HCT116 (cell line): ENCODE measurements at regions not wholly inside any gene's neighbourhood (a gene's known extent, or its start where the extent isn't known, plus 50 kb on each side); places are given as distances from the start of the nearest gene placed in this dataset.

Source experiments
- ATAC-seq: fragments of 200-7000 bp; cut with Tn5 transposase; 2 replicates; pipeline ENCODE4 v1.9.1; 2020; ENCODE audit warnings: mild to moderate bottlenecking, moderate library complexity
- BruUV-seq: library from RNA; stranded (reverse); fragments of 400-500 nt; replicated peaks from 2 replicates; lab custom pipeline; 2021; lab: Mats Ljungman, UMichigan
- CTCF ChIA-PET: fragments of 300-600 bp; sonication (Branson Sonifier 250); formaldehyde crosslinking; loops from one replicate; lab custom pipeline; 2021; ENCODE audit warnings: antibody characterized with exemption; lab: Charles Lee
- POLR2A ChIA-PET: fragments of 300-600, 350-600 bp; sonication (Branson Sonifier 250); formaldehyde crosslinking; loops from one replicate; lab custom pipeline; 2021; ENCODE audit warnings: antibody characterized with exemption; lab: Charles Lee
- RAD21 ChIA-PET, 2 experiments: fragments of 300-600 bp; sonication (Branson Sonifier 250); formaldehyde crosslinking; loops; one replicate each; lab custom pipeline; 2023; ENCODE audit warnings: low total read pairs in 2 of 2; ENCODE audit not compliant: uncharacterized antibody in 2 of 2, unreplicated experiment in 2 of 2, low non-redundant PET in 1 of 2; lab: Charles Lee
- DNase-seq: peaks from one replicate; pipeline ENCODE4 v3.0.0-alpha.2; 2010; ENCODE audit warnings: low read depth, low spot score
- H2AFZ ChIP-seq: fragments of 200-600 bp; shearing (Covaris generic), sonication (generic); 2 replicates; pipeline ENCODE4 v1.6.1; 2017; ENCODE audit warnings: low read depth, mixed run types, mixed read lengths, antibody characterized with exemption, low read length; ENCODE audit not compliant: poor library complexity, severe bottlenecking
- H3K27ac ChIP-seq: 2 replicates; pipeline ENCODE4 v1.5.1; 2012; ENCODE audit warnings: low read depth, low read length
- H3K27me3 ChIP-seq: fragments of 200-600 bp; sonication (generic); 2 replicates; pipeline ENCODE4 v1.6.1; 2016; ENCODE audit warnings: mixed run types, low read length, mixed read lengths; ENCODE audit not compliant: insufficient read depth
- H3K36me3 ChIP-seq, 2 experiments: fragments of 200-500 bp in 1 of 2; fragments of 200-600 bp in 1 of 2; sonication (Bioruptor generic) in 1 of 2; sonication (generic) in 1 of 2; 2 replicates each; pipeline versions ENCODE4 v1.5.1 to v1.6.1; 2014 to 2016; ENCODE audit warnings: low read length in 2 of 2, inconsistent platforms in 1 of 2, mixed read lengths in 1 of 2, mixed run types in 1 of 2; ENCODE audit not compliant: insufficient read depth in 2 of 2, control insufficient read depth in 1 of 2
- H3K4me1 ChIP-seq, 2 experiments: fragments of 200-600 bp in 1 of 2; sonication (generic) in 1 of 2; 2 replicates each; pipeline versions ENCODE4 v1.5.1 to v1.6.1; 2012 to 2017; ENCODE audit warnings: low read length in 2 of 2, inconsistent platforms in 1 of 2, mild to moderate bottlenecking in 1 of 2, mixed read lengths in 1 of 2, mixed run types in 1 of 2, moderate library complexity in 1 of 2; ENCODE audit not compliant: insufficient read depth in 2 of 2, control insufficient read depth in 1 of 2
- H3K4me2 ChIP-seq: fragments of 200-600 bp; sonication (generic); 2 replicates; pipeline ENCODE4 v1.6.1; 2017; ENCODE audit warnings: mixed run types, low read length, mixed read lengths
- H3K4me3 ChIP-seq, 2 experiments: fragments of 200-600 bp in 1 of 2; sonication (generic) in 1 of 2; replicated peaks in 1 of 2; 2 replicates each; pipeline ENCODE4 v1.5.1; 2011 to 2016; ENCODE audit warnings: low read length in 2 of 2, control low read depth in 1 of 2, low read depth in 1 of 2, mild to moderate bottlenecking in 1 of 2, mixed read lengths in 1 of 2, mixed run types in 1 of 2
- H3K79me2 ChIP-seq: fragments of 200-600 bp; sonication (generic); 2 replicates; pipeline ENCODE4 v1.6.1; 2017; ENCODE audit warnings: mild to moderate bottlenecking, mixed run types, low read length, moderate library complexity, mixed read lengths; ENCODE audit not compliant: insufficient read depth
- H3K9ac ChIP-seq: fragments of 200-600 bp; sonication (generic); 2 replicates; pipeline ENCODE4 v1.6.1; 2016; ENCODE audit warnings: low read length, mixed read lengths
- H3K9me2 ChIP-seq: fragments of 200-600 bp; sonication (generic), shearing (Covaris generic); 2 replicates; pipeline ENCODE4 v1.6.1; 2017; ENCODE audit warnings: mixed run types, mild to moderate bottlenecking, moderate library complexity; ENCODE audit not compliant: insufficient read depth
- H3K9me3 ChIP-seq, 2 experiments: fragments of 200-500 bp in 1 of 2; fragments of 200-600 bp in 1 of 2; sonication (Bioruptor generic) in 1 of 2; sonication (generic) in 1 of 2; 2 replicates each; pipeline ENCODE4 v1.6.1; 2014 to 2017; ENCODE audit warnings: low read length in 2 of 2, mixed read lengths in 2 of 2, inconsistent platforms in 1 of 2, low read depth in 1 of 2, mild to moderate bottlenecking in 1 of 2, mixed run types in 1 of 2, moderate library complexity in 1 of 2; ENCODE audit not compliant: control insufficient read depth in 1 of 2, insufficient read depth in 1 of 2
- H4K20me1 ChIP-seq: fragments of 200-600 bp; sonication (generic), shearing (Covaris generic); 2 replicates; pipeline ENCODE4 v1.6.1; 2017; ENCODE audit warnings: mixed run types, mild to moderate bottlenecking, moderate library complexity; ENCODE audit not compliant: insufficient read depth
- ATF3 ChIP-seq: IDR thresholded peaks from 2 replicates; pipeline ENCODE4 v1.6.1; 2012
- CBX3 ChIP-seq: IDR thresholded peaks from 2 replicates; pipeline ENCODE4 v1.6.1; 2012; ENCODE audit warnings: low read depth
- EZH2 ChIP-seq: fragments of 200-600 bp; sonication (generic); IDR thresholded peaks from 2 replicates; pipeline ENCODE4 v1.6.1; 2017; ENCODE audit warnings: antibody characterized with exemption, mixed run types
- EZH2phosphoT487 ChIP-seq: fragments of 200-600 bp; IDR thresholded peaks from 2 replicates; pipeline ENCODE4 v1.6.1; 2018; ENCODE audit warnings: antibody characterized with exemption, borderline replicate concordance
- FOSL1 ChIP-seq: IDR thresholded peaks from 2 replicates; pipeline ENCODE4 v1.6.1; 2012; ENCODE audit warnings: low read depth
- JUND ChIP-seq: IDR thresholded peaks from 2 replicates; pipeline ENCODE4 v1.6.1; 2012
- POLR2A ChIP-seq: IDR thresholded peaks from 2 replicates; pipeline ENCODE4 v1.7.0; 2011; ENCODE audit warnings: borderline replicate concordance; ENCODE audit not compliant: insufficient read depth, insufficient read length; ENCODE audit errors: extremely low read depth
- RAD21 ChIP-seq: IDR thresholded peaks from 2 replicates; pipeline ENCODE4 v1.6.1; 2012; ENCODE audit warnings: low read depth, mild to moderate bottlenecking
- REST ChIP-seq: IDR thresholded peaks from 2 replicates; pipeline ENCODE4 v1.6.1; 2012; ENCODE audit warnings: low read depth
- TCF7L2 ChIP-seq: IDR thresholded peaks from 2 replicates; pipeline ENCODE4 v1.7.0; 2011; ENCODE audit warnings: borderline replicate concordance, inconsistent platforms; ENCODE audit not compliant: insufficient read depth, insufficient read length; ENCODE audit errors: extremely low read depth
- ZBTB33 ChIP-seq: IDR thresholded peaks from 2 replicates; pipeline ENCODE4 v1.6.1; 2011; ENCODE audit warnings: mild to moderate bottlenecking, low read length, moderate library complexity; ENCODE audit not compliant: insufficient replicate concordance; ENCODE audit errors: extremely low read depth
- ZFX ChIP-seq: fragments of 450-650 bp; IDR thresholded peaks from 2 replicates; pipeline ENCODE4 v1.6.1; 2017
- ZNF274 ChIP-seq: fragments of 200-500 bp; sonication (Bioruptor generic); IDR thresholded peaks from 2 replicates; pipeline ENCODE4 v1.6.1; 2014; ENCODE audit warnings: mild to moderate bottlenecking, low read depth, low read length, inconsistent platforms
- intact Hi-C: fragments of 100-400 bp; cut with micrococcal nuclease; formaldehyde crosslinking; loops from 2 replicates; pipeline ENCODE4 v1.10.0; 2022

- no peak overlapping the region for H3K27ac ChIP-seq
- no peak for ATAC-seq
- ChIA-PET CTCF (no interaction called here), POLR2A (no interaction called here), RAD21 (no interaction called here)
- H3K27me3 ChIP-seq: no peaks in the 10 kb centered on the region
- H4K20me1 ChIP-seq: no peaks in the 10 kb centered on the region; the same call in 1 of the 2 replicates
- no peak overlapping the region for H3K4me2 ChIP-seq
- TF ChIP-seq RAD21: no peak
- no peak for TF ChIP-seq TCF7L2
- no peak for TF ChIP-seq FOSL1
- no peak for TF ChIP-seq POLR2A
- TF ChIP-seq EZH2: no peak
- TF ChIP-seq EZH2phosphoT487: no peak
- no peak for TF ChIP-seq ZNF274
- H3K9ac ChIP-seq: no peak overlapping the region
- no peaks in the 10 kb centered on the region for H3K9me2 ChIP-seq
- H3K4me1 ChIP-seq: no peaks in the 10 kb centered on the region
- H3K4me3 ChIP-seq: no peak overlapping the region
- no peak overlapping the region for H2AFZ ChIP-seq
- no TSS peak for BruUV-seq
- H3K9me3 ChIP-seq: no peaks in the 10 kb centered on the region
- intact Hi-C loops: no loop called here
- no peaks in the 10 kb centered on the region for H3K79me2 ChIP-seq
- no peak for DNase-seq
- no peaks in the 10 kb centered on the region for H3K36me3 ChIP-seq
Measured at GRCh38 chr18:41858761-41859555, 96.1 kb upstream of the PIK3C3 start.

GRCh38 chr18:41853280-41853679, 101.8 kb upstream of the PIK3C3 start:
- Histone ChIP-seq H3K4me1 (no peaks in the 10 kb centered on the region), H3K9me2 (no peaks in the 10 kb centered on the region), H3K27ac (no peak overlapping the region), H4K20me1 (no peaks in the 10 kb centered on the region), H3K9me3 (no peaks in the 10 kb centered on the region), H3K36me3 (no peaks in the 10 kb centered on the region), H3K79me2 (no peaks in the 10 kb centered on the region), H3K4me2 (no peak overlapping the region), H3K27me3 (no peaks in the 10 kb centered on the region), H3K9ac (no peak overlapping the region), H3K4me3 (no peak overlapping the region), H2AFZ (no peak overlapping the region)
- ChIA-PET CTCF (no interaction called here), POLR2A (no interaction called here), RAD21 (no interaction called here)
- no TSS peak for BruUV-seq
- DNase-seq: no peak
- intact Hi-C loops: no loop called here
- no peak for ATAC-seq
- TF ChIP-seq ATF3: no peak
- TF ChIP-seq ZBTB33: no peak
- TF ChIP-seq EZH2: no peak
- no peak for TF ChIP-seq ZFX
- no peak for TF ChIP-seq REST
- no peak for TF ChIP-seq TCF7L2
- no peak for TF ChIP-seq POLR2A
- no peak for TF ChIP-seq JUND
- no peak for TF ChIP-seq CBX3
